Activated naive CD8-positive, alpha-beta T cell treated with anti-CD3 and anti-CD28 coated beads, Interleukin-2, amount 10 ng/mL, durations not matched to agents 7 days and 5 days (primary cell): ENCODE measurements at regions not wholly inside any gene's neighbourhood (a gene's known extent, or its start where the extent isn't known, plus 50 kb on each side); places are given as distances from the start of the nearest gene placed in this dataset.
A peak's percentile ranks its signal among the peaks of the same experiment; 100 is the strongest.

Source experiments
- ATAC-seq: fragments of 150-1000 bp; cut with Tn5 transposase; one replicate; pipeline ENCODE4 v1.10.0; 2021; ENCODE audit warnings: low read depth, moderate library complexity
- POLR2A ChIA-PET: fragments of 350-600 bp; sonication (Branson Sonifier 250); formaldehyde crosslinking; loops from one replicate; lab custom pipeline; 2021; ENCODE audit warnings: antibody characterized with exemption; lab: Charles Lee
- DNase-seq: peaks from one replicate; pipeline ENCODE4 v3.0.0; 2021
- H3K27ac Mint-ChIP-seq: one replicate; pipeline ENCODE4 v1.8.0; 2022; ENCODE audit warnings: mild to moderate bottlenecking, mixed read lengths
- H3K27me3 Mint-ChIP-seq: one replicate; pipeline ENCODE4 v1.8.0; 2022; ENCODE audit warnings: mild to moderate bottlenecking, moderate library complexity, mixed read lengths
- H3K36me3 Mint-ChIP-seq: one replicate; pipeline ENCODE4 v1.8.0; 2021; ENCODE audit warnings: mild to moderate bottlenecking, mixed read lengths
- H3K4me1 Mint-ChIP-seq: one replicate; pipeline ENCODE4 v1.8.0; 2021; ENCODE audit warnings: mixed read lengths
- H3K4me3 Mint-ChIP-seq: one replicate; pipeline ENCODE4 v1.8.0; 2022; ENCODE audit warnings: mild to moderate bottlenecking, moderate library complexity, mixed read lengths
- H3K9me3 Mint-ChIP-seq: one replicate; pipeline ENCODE4 v1.8.0; 2021; ENCODE audit warnings: mixed read lengths

GRCh38 chr6:108778421-108779186 is 69.6 kb upstream of the ARMC2 start:
- H3K27ac Mint-ChIP-seq: no peak overlapping the region
- POLR2A ChIA-PET: no interaction called here
- ATAC-seq (no peak), DNase-seq (no peak)
- peaks cover 28% of the 10 kb centered on the region for H3K27me3 Mint-ChIP-seq
- H3K4me3 Mint-ChIP-seq: no peak overlapping the region
- H3K4me1 Mint-ChIP-seq: peaks cover 10% of the 10 kb centered on the region
- no peaks in the 10 kb centered on the region for H3K36me3 Mint-ChIP-seq
- H3K9me3 Mint-ChIP-seq: no peaks in the 10 kb centered on the region

- Mint-ChIP-seq H3K9me3 (no peaks in the 10 kb centered on the region), H3K4me3 (no peak overlapping the region), H3K27ac (no peak overlapping the region), H3K36me3 (no peaks in the 10 kb centered on the region), H3K27me3 (peaks cover 29% of the 10 kb centered on the region), H3K4me1 (peaks cover 10% of the 10 kb centered on the region)
- POLR2A ChIA-PET: interaction anchor here (1.3 kb wide), 1 partner anchor 221 kb away, joined by 3 read pairs; no protein-coding TSS in a partner anchor
- DNase-seq (no peak), ATAC-seq (no peak)
Measured at GRCh38 chr6:108779536-108780275, 68.5 kb upstream of the ARMC2 start.

GRCh38 chr6:108780784-108781183 is 67.4 kb upstream of the ARMC2 start:
- no peaks in the 10 kb centered on the region for H3K9me3 Mint-ChIP-seq
- ATAC-seq (no peak), DNase-seq (no peak)
- no peak overlapping the region for H3K4me3 Mint-ChIP-seq
- POLR2A ChIA-PET: interaction anchor here (0.7 to 1.3 kb wide), 2 partner anchors 140 to 222 kb away, joined by 3 read pairs; no protein-coding TSS in a partner anchor
- H3K4me1 Mint-ChIP-seq: peaks cover 10% of the 10 kb centered on the region
- no peak overlapping the region for H3K27ac Mint-ChIP-seq
- H3K27me3 Mint-ChIP-seq: peaks cover 33% of the 10 kb centered on the region
- no peaks in the 10 kb centered on the region for H3K36me3 Mint-ChIP-seq

- DNase-seq: no peak
- Mint-ChIP-seq H3K9me3 (no peaks in the 10 kb centered on the region), H3K4me1 (peaks cover 10% of the 10 kb centered on the region), H3K27me3 (peaks cover 32% of the 10 kb centered on the region), H3K36me3 (no peaks in the 10 kb centered on the region), H3K27ac (no peak overlapping the region), H3K4me3 (peak overlapping the region; percentile 86)
- POLR2A ChIA-PET: no interaction called here
- ATAC-seq: no peak
Measured at GRCh38 chr6:108781419-108782100, 66.7 kb upstream of the ARMC2 start.

- DNase-seq (peak; percentile 77), ATAC-seq (peak; percentile 97)
- H3K27ac Mint-ChIP-seq: peak overlapping the region; percentile 14
- peaks cover 10% of the 10 kb centered on the region for H3K4me1 Mint-ChIP-seq
- no peaks in the 10 kb centered on the region for H3K9me3 Mint-ChIP-seq
- no peaks in the 10 kb centered on the region for H3K36me3 Mint-ChIP-seq
- H3K4me3 Mint-ChIP-seq: peak overlapping the region; percentile 86
- H3K27me3 Mint-ChIP-seq: peaks cover 30% of the 10 kb centered on the region
- POLR2A ChIA-PET: no interaction called here
Measured at GRCh38 chr6:108782179-108783041, 65.8 kb upstream of the ARMC2 start.

- Mint-ChIP-seq H3K27ac (no peak overlapping the region), H3K9me3 (peaks cover 2% of the 10 kb centered on the region), H3K36me3 (peaks cover 3% of the 10 kb centered on the region), H3K4me3 (no peak overlapping the region), H3K27me3 (peaks cover 12% of the 10 kb centered on the region), H3K4me1 (peaks cover 10% of the 10 kb centered on the region)
- DNase-seq: no peak
- ATAC-seq: no peak
- POLR2A ChIA-PET: no interaction called here
Measured at GRCh38 chr6:108785653-108786052, 62.6 kb upstream of the ARMC2 start.

GRCh38 chr6:108788416-108788815 is 59.8 kb upstream of the ARMC2 start:
- Mint-ChIP-seq H3K36me3 (peaks cover 3% of the 10 kb centered on the region), H3K4me1 (no peaks in the 10 kb centered on the region), H3K27ac (no peak overlapping the region), H3K9me3 (peaks cover 2% of the 10 kb centered on the region), H3K4me3 (no peak overlapping the region), H3K27me3 (peaks cover 10% of the 10 kb centered on the region)
- DNase-seq (no peak), ATAC-seq (no peak)
- POLR2A ChIA-PET: interaction anchor here (0.6 kb wide), 1 partner anchor 14 kb away, joined by 3 read pairs; no protein-coding TSS in a partner anchor

- Mint-ChIP-seq H3K4me3 (no peak overlapping the region), H3K27me3 (peaks cover 8% of the 10 kb centered on the region), H3K9me3 (peaks cover 2% of the 10 kb centered on the region), H3K36me3 (peaks cover 3% of the 10 kb centered on the region), H3K27ac (no peak overlapping the region), H3K4me1 (no peaks in the 10 kb centered on the region)
- DNase-seq (no peak), ATAC-seq (no peak)
- POLR2A ChIA-PET: no interaction called here
Measured at GRCh38 chr6:108789475-108789874, 58.7 kb upstream of the ARMC2 start.

GRCh38 chr6:108791700-108792099 is 56.5 kb upstream of the ARMC2 start:
- H3K36me3 Mint-ChIP-seq: peaks cover 3% of the 10 kb centered on the region
- POLR2A ChIA-PET: no interaction called here
- H3K4me1 Mint-ChIP-seq: no peaks in the 10 kb centered on the region
- no peak overlapping the region for H3K4me3 Mint-ChIP-seq
- no peak for DNase-seq
- no peak for ATAC-seq
- no peak overlapping the region for H3K27ac Mint-ChIP-seq
- peaks cover 2% of the 10 kb centered on the region for H3K27me3 Mint-ChIP-seq
- H3K9me3 Mint-ChIP-seq: peaks cover 2% of the 10 kb centered on the region

- no peaks in the 10 kb centered on the region for H3K9me3 Mint-ChIP-seq
- POLR2A ChIA-PET: no interaction called here
- DNase-seq (no peak), ATAC-seq (no peak)
- H3K36me3 Mint-ChIP-seq: peaks cover 3% of the 10 kb centered on the region
- H3K27me3 Mint-ChIP-seq: peaks cover 2% of the 10 kb centered on the region
- peaks cover 18% of the 10 kb centered on the region for H3K4me1 Mint-ChIP-seq
- no peak overlapping the region for H3K4me3 Mint-ChIP-seq
- H3K27ac Mint-ChIP-seq: no peak overlapping the region
Measured at GRCh38 chr6:108793516-108794251, 54.5 kb upstream of the ARMC2 start.

- ATAC-seq (no peak), DNase-seq (no peak)
- Mint-ChIP-seq H3K4me3 (no peak overlapping the region), H3K27me3 (peaks cover 2% of the 10 kb centered on the region), H3K36me3 (no peaks in the 10 kb centered on the region), H3K9me3 (no peaks in the 10 kb centered on the region), H3K4me1 (peaks cover 32% of the 10 kb centered on the region), H3K27ac (no peak overlapping the region)
- POLR2A ChIA-PET: no interaction called here
Measured at GRCh38 chr6:108795122-108795521, 53.1 kb upstream of the ARMC2 start.

GRCh38 chr6:108795814-108796213 is 52.4 kb upstream of the ARMC2 start:
- peaks cover 2% of the 10 kb centered on the region for H3K27me3 Mint-ChIP-seq

More at GRCh38 chr6:108795814-108796213, 52.4 kb upstream of the ARMC2 start:
- Mint-ChIP-seq H3K4me1 (peaks cover 33% of the 10 kb centered on the region), H3K9me3 (no peaks in the 10 kb centered on the region), H3K27ac (no peak overlapping the region), H3K36me3 (no peaks in the 10 kb centered on the region), H3K4me3 (no peak overlapping the region)
- ATAC-seq (no peak), DNase-seq (no peak)
- POLR2A ChIA-PET: no interaction called here
